ENCODE measurements at regions not wholly inside any gene's neighbourhood (a gene's known extent, or its start where the extent isn't known, plus 50 kb on each side); places are given as distances from the start of the nearest gene placed in this dataset.

DNA sequence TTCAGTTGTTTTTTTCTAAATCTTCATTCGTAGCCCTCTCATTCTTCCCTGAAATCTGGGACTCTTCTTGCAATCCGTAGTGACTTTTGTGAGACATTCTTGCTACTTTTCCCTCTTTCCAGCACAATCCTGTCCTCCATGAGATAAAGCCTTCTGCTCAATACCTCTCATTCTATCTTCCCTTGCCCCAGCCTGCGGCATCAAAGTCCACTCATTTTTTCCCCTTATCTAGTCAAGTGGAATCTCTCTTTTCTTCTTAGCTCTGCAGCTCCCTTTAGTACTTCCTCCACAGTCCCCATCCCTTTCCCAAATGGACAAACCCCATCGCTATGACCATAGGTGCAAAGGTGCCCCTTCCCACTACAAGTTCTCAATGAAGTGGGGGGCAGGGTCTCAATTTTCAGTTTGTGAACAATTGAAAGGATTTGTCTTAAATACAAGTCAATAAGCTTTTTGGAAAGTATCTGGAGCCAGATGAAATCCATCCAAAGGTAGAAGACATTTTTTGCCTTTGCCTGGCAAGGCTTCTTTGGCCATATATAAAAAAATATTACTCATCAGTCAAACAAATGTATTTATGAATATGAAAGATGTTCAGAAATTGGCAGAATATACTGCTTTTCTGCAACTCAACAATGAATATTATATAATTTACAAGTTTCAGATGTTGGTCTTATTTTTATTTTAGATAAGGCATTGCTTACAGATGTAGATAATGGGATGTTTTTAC lies 179.4 kb downstream of the SNAPC1 start:
- no peak for DNase-seq (ENCODE audit: low spot score)

DNA sequence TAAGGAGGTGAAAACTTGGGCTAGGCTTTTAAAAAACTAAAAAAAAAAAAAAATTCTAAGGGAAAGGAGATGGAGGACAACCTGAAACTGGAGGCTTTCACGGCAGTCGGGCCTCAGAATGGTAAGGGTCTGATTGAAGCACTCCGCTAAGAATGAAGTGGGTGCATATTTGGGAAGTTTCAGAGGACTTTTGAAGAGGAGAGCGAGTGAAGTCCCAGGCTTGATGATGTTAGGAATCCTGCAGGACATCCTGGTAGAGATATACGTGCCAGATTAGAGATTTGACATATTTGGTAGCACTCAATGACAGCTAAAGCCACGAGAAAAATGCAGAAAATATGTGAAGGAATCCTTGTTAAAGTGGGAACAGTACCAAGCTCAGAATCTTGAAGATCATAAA lies 186.2 kb downstream of the SNAPC1 start:
- DNase-seq (ENCODE audit: low spot score) = no peak

DNA sequence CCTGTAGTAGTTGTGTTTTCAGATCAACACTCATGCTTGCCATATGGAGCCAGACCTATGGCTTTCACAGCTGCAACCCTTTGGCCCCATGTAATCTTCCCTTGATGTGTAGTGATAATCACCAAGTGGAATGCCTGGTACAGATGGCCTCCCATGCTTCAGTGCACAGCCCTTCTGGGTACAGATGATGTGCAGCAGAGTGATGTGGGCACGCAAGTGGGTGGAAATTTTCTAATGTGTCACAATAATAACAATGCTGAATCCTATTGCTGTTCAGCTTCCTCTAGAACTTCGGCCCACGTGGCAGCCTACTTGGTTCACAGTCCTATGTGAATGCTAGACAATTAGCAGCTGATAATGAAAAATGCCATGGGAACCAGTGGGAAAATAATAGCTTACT lies 188.1 kb downstream of the SNAPC1 start:
- no peak for DNase-seq (ENCODE audit: low spot score)

DNA sequence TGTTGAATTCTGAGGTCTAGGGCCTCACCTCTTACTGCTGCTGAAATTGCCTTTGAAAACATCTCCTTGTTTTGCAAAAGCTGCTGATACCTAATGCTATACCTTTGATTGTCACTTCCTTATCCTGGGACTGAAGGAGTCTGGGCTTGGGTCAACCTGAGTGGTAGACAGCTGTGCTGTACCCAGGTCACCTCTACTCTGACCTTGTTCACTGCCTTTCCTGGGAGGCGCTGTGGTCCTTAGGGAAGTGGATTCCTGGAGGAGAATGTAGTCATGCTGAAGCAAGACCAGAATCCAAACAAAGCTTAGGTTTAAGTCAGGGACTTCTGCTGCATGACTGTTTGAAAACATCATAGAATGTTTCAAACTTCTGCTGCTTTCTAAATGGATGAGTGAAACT lies 191.4 kb downstream of the SNAPC1 start:
- no peak for DNase-seq (ENCODE audit: low spot score)

DNA sequence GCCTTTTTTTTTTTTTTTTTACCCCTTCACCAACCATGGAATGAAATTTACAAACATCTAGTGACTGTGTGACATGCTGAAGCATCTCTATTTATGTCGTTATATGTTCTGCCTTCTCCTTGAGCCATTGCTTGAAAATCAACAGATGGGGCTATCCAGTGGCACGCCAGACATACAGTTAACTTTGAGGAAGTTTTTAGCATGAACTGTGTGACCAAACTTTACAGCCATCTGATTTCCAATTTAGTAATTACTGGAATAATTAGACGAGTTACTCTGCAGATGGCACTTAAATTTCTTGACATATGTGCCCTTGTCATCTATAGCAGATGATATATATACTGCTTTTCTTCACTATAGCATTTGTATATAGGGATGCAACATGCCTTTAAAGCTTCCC lies 192.1 kb downstream of the SNAPC1 start:
- no peak for DNase-seq (ENCODE audit: low spot score)

DNA sequence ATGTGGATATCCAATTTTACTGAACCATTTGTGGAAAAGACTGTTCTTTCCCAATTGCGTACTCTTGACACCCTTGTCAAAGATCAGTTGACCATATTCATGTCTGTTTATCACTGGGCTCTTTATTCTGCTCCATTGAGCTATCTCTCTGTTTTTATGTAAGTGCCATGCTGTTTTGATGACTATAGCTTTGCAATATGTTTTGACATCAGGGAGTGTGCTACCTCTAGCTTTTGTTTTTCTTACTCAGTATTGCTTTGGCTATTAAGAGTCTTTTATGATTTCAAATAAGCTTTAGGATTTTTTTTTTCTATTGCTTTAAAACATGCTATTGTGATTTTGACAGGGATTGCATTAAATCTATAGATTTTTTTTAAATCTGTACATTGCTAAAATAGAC lies 194.3 kb downstream of the SNAPC1 start:
- no peak for DNase-seq (ENCODE audit: low spot score)

DNA sequence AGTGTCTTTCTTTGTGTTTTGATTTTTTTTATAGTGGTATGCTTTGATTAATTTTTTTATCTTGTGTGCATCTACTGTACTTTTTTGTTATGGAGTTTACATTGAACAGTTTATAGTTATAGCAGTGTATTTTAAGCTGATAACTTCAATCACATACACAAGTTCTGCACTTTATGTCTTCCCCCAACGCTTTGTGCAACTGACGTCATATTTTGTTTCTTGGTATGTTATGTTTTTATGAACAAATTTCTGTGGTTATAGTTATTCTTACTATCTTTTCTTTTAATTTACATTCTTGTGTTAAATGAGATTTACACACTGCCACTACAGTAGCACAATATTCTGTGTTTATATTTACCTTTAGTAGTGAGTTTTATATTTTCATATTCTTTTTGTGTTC lies 197.1 kb downstream of the SNAPC1 start:
- DNase-seq (ENCODE audit: low spot score) = no peak

DNA sequence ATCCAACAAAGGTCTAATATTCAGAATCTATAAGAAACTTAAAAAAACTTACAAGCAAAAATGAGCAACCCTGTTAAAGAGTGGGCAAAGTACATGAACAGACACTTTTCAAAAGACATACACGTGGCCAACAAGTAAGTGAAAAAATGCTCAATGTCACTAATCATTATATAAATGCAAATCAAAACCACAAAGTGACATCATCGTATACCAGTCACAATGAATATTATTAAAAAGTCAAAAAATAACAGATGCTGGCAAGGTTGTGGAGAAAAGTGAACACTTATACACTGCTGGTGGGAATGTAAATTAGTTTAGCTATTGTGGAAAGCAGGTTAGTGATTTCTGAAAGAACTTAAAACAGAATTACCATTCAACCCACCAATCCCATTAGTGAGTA lies 199.1 kb downstream of the SNAPC1 start:
- no peak for DNase-seq (ENCODE audit: low spot score)

DNA sequence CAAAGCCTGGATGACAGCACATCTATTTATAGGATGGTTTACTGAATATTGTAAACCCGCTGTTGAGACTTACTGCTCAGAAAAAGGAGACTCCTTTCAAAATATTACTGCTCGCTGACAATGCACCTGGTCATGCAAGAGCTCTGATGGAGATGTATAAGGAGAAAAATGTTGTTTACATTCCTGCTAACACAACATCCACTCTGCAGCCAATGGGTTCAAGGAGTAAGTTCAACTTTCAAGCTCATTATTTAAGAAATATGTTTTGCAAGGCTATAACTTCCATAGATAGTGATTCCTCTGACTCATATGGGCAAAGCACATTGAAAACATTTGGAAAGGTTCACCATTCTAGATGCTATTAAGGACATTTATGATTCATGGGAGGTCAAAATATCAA lies 201.7 kb downstream of the SNAPC1 start:
- no peak for DNase-seq (ENCODE audit: low spot score)

DNA sequence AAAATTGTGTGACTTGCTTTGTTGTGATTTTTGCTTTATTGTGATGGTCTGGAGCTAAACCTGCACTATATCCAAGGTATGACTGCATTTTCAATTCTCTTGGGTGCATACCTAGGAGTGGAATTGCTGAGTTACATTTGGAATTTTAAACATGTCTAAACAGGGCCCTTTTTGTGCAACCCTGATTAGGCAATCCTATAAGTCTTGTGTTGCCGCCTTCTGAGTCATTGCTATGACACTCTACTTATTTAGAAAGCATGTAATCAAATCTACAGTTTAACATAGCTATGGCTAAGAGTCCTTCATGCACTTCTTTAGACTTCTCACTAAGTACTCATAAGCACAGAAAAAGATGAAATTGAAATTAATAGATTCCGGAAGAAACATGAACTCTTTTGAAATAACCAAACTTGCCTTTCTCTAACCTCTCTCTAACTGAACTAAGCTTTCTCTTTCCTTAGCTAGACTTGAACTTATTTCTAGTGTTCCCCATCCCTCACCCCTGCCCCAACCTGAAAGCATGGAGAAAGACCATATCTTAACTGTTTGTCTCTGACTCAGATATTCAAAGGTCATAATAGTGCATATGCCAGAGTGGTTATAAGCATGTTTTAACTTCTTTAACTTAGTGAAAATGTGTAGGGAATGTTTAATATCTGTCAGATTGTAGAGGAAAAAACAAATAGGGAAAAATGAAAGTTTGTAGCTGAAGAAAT lies 203.0 kb downstream of the SNAPC1 start:
- peak; percentile 15 for DNase-seq (ENCODE audit: low spot score)

DNA sequence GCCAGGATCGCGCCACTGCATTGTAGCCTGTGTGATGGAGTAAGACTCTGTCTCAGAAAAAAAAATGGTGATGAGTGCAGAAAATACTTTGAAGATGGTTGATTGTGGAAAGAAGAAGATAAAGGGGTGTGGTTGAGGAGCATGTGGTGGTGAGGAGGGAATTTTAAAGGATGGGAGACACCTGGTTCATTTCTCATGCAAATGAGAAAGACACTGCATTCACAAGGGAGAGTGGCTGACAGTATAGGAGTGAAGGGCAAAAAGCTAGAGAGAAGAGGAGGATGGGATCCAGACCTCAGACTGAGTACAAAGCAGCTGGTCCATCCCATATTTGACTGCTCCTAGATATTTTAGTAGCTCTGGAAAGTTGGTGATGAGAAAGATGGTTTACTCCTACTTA lies 206.0 kb downstream of the SNAPC1 start:
- DNase-seq (ENCODE audit: low spot score) = no peak

DNA sequence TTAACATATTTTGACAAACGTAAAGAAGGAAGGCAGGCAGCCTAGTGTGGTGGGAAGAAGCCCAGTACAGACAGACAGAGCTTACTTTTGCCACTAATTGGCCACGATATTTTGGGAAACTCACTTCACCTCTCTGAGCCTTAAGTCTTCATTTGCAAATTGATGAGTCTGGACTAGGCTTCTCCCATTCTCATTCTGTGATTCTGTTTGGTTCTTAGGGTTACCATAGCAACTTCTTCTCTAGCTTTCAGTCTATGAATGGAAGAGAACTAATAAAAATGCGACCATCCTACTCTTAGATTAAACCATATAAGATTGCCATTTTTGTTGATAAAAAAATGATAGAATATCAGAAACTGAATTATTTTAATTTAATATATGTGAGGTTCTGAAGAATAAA lies 210.5 kb downstream of the SNAPC1 start:
- DNase-seq (ENCODE audit: low spot score) = no peak

DNA sequence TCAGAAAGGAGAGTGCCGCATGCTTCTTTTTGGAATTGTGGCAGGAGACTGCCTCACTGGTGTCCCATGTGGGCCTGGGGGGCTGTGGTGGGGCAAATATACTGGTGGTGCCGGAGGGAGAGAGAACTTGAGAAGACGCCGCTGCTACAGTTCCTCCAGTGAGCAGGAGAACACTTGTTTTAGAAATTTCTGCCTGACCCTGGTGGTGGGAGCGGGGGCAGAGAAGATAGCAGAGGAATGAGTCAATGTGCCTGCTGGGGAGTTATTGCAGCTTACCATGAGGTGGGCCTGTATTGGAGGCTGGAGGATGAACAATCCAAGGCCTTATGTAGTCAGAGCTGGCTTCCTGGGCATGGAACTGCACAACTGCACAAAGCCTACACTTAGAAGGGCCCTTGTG lies 211.8 kb downstream of the SNAPC1 start:
- no peak for DNase-seq (ENCODE audit: low spot score)

DNA sequence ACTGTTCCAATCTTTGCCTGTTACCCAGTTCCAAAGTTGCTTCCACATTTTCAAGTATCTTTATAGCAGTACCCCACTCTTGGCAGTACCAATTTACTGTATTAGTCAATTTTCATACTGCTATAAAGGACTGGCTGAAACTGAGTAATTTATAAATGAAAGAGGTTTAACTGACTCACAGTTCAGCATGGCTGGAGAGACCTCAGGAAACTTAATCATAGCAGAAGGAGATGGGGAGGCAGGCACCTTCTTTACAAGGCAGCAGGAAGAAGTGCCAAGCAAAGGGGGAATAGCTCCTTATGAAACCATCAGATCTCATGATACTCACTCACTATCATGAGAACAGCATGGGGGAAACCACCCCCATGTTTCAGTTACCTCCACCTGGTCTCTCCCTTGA lies 215.0 kb downstream of the SNAPC1 start:
- no peak for DNase-seq (ENCODE audit: low spot score)

DNA sequence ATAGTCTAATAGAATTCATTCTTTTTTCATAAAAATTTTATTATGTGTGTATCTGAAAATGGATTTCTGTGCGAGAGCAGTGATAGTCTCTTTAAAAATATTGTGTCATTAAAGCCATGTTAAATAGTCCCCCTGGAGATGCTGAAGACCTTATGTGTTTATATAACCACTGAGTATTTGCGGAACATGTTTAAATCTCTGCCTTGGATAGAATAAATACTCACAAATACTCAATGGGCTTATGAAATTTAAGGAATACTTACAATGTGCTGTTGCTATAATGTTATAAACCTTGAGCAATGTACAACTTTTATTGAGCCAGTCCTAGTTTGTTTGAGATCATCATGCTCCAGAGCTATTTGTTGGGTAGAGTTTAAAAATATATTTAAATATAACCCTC lies 226.0 kb downstream of the SNAPC1 start:
- no peak for DNase-seq (ENCODE audit: low spot score)

DNA sequence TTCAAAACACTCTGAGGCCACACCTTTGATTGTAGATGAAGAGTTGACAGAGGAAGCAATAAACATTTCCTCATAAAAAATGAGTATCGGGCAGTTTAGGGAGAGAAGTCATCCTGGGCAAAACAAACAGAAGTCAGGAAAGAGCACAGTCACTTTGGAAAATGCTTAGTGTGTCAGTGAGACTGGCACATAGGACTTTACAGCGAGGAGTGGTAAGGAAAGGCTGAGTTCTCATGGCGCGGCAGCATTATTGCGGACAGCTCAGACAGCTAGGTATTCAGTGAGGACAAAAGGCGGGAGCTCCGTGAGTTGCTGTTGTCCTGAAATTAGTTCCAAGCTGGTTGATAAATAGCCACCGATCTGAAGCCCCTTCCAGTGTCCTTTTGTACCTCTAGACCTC lies 229.9 kb downstream of the SNAPC1 start:
- DNase-seq (ENCODE audit: low spot score) = peak; percentile 40

DNA sequence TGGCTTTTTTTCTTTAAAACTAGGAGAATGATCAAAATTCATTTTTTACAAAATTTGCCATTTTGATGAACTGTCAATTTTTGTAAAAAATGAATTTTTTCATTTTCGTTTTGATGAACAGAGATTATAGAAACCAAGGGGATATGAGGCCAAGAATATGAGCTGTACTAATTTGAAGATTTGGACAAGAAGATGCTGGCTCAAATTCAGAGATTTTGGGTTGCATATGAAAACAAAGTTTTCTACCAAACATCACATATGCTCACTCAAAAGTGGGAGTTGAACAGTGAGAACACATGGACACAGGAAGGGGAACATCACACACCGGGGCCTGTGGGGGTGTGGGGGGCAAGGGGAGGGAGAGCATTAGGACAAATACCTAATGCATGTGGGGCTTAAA lies 230.7 kb downstream of the SNAPC1 start:
- DNase-seq (ENCODE audit: low spot score) = no peak

DNA sequence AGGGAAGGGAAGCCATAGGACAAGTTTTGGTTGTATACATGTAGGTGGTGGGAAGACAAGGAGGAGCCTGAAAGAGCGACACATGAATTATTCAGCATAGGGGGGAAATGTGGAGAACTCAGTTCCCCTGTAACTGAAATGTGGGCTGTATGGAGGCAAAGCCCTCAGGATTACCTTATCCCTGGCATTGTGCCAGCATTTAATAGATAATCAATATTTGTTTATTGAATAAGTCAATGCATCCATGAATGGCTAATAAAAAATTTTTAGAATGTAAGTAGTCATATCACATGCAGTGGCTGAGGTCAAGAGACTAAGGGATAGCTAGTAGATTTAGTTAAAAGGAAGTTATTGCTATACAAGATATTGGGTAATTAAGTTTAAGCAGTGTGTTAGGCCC lies 232.4 kb downstream of the SNAPC1 start:
- no peak for DNase-seq (ENCODE audit: low spot score)

DNA sequence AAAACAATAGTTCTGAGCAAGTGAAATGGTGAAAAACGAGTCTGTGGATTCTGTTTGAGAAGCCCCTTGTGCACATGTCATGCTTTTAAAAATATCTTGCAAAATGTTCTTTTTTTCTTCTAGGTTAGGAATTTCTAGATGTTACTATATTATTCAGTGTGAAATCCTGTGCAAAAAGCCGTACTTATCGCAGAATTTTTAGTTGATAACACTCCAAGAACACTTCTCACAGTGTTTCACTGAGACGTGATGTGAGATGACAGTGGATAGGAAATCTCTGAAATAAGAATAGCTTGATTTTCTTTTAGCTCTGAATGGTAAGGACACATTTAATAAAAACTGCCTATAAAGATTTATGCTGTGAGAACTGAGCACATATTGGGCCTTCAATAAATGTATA lies 234.5 kb downstream of the SNAPC1 start:
- DNase-seq (ENCODE audit: low spot score) = no peak

DNA sequence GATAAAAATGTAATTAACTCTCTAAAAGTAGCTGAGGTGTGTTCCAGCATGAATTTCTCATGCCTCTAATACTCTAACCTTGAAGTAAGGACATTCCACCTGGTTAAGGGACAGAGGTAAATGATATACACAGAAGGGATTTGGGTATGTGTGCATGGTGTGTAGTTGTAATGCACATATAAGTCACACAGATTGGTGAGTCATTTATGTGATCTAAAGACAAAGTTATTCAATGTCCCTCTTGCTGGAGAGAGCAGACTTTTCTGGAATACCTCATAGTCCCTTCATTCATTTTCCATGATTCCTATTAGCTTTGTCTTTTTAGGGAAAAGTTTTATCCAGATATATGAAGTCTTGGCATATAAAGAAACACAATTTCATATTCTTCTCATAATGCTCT lies 234.9 kb downstream of the SNAPC1 start:
- no peak for DNase-seq (ENCODE audit: low spot score)

DNA sequence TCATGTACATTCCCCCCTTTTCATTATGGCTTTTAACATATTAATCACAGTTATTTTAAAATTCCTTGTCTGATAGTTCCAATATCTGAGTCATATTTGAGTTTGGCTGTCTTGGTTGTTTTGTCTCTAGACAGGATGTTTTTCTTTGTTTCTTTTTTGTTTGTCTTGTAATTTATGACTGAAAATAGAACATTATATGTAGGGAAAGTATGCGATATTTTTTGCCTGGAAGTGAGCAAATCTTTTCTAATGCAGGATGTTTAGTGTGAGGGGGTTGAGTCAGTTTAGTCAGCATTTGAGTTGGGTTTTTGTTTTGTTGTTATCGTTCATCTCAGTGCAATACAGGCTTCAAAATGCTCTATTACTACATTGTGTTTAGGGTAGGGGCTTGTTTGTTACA lies 239.7 kb downstream of the SNAPC1 start:
- DNase-seq (ENCODE audit: low spot score) = no peak

DNA sequence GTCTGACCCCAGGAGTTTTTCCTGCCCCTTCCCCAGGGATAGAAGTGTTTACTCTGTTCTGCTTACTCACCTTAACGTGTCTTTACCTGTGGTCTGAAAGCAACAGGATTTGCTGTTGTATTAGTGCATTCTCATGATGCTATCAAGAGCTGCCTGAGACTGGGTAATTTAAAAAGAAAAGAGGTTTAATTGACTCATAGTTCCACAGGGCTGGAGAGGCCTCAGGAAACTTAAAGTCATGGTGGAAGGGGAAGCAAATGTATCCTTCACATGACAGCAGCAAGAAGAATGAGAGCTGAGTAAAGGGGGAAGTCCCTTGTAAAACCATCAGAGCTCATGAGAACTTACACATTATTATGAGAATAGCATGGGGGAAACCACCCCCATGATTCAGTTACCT lies 240.4 kb downstream of the SNAPC1 start:
- DNase-seq (ENCODE audit: low spot score) = no peak

DNA sequence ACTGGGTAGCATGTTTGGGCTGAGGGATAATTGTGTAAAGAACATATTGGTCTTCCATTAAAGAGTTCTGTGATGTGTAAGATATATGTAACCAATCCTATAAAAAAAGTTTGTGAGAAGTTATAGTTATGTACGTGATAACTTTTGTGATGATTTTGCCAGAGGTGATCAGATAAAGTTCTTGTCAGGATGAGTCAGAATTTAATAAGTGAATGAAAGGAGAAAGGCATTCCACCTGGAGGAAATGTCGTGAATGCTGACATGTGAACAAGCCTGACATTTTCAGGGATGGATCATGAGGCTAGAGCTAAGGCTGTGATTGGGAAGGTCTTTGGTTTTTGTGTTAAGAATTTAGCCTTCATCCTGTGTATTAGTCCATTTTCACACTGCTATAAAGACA lies 241.5 kb downstream of the SNAPC1 start:
- no peak for DNase-seq (ENCODE audit: low spot score)

DNA sequence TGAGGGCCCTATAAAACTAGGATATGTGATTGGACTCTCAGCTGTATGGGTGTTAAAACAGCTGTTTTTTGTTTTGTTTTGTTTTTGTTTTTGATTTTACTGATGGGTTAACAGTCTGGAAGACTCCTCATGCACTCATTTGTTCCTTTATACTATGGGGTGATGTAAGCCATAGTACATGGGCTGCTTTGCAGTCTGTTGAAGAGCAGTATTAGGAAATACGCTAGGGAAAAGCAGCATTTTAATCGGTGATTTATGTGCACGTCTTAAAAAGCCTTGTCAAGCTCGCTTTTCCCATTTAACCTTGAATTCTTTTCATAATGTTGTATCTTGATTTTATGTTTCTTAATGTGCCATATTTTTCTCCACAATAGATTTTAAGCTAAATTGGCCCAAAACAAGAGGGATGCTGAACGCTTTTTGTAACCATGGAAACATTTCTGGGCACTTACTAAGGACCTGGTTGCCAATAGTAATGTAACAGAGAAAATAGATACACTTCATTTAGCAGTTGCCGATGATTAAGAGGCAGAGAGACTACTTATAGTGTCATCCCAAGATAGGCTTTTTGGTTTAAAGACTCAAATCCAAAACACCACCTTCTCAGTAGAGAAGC lies 244.0 kb downstream of the SNAPC1 start:
- no peak for DNase-seq (ENCODE audit: low spot score)
